Neuronal stem cell (in vitro differentiated cells): ENCODE measurements at regions not wholly inside any gene's neighbourhood (a gene's known extent, or its start where the extent isn't known, plus 50 kb on each side); places are given as distances from the start of the nearest gene placed in this dataset.

ENCODE experiments used
- DNase-seq: peaks from one replicate; pipeline ENCODE4 v3.0.0-alpha.2; 2013; ENCODE audit warnings: low spot score
- H2AFZ ChIP-seq: one replicate; pipeline ENCODE4 v1.6.1; 2013; ENCODE audit warnings: mild to moderate bottlenecking, low read length, inconsistent platforms
- H2AK5ac ChIP-seq: 2 replicates; pipeline ENCODE4 v1.6.1; 2013; ENCODE audit warnings: low read depth, mild to moderate bottlenecking, inconsistent platforms, low read length, moderate library complexity, mixed read lengths
- H2BK120ac ChIP-seq: 2 replicates; pipeline ENCODE4 v1.6.1; 2013; ENCODE audit warnings: low read depth, mild to moderate bottlenecking, inconsistent platforms, low read length, moderate library complexity, mixed read lengths
- H2BK12ac ChIP-seq: one replicate; pipeline ENCODE4 v1.6.1; 2013; ENCODE audit warnings: low read length, inconsistent platforms
- H2BK15ac ChIP-seq: 2 replicates; pipeline ENCODE4 v1.6.1; 2013; ENCODE audit warnings: mild to moderate bottlenecking, low read length, inconsistent platforms, mixed read lengths
- H2BK5ac ChIP-seq: one replicate; pipeline ENCODE4 v1.6.1; 2013; ENCODE audit warnings: inconsistent platforms, mild to moderate bottlenecking, low read length, moderate library complexity
- H3K14ac ChIP-seq: one replicate; pipeline ENCODE4 v1.6.1; 2013; ENCODE audit warnings: low read length, inconsistent platforms
- H3K18ac ChIP-seq: 2 replicates; pipeline ENCODE4 v1.6.1; 2013; ENCODE audit warnings: low read length, inconsistent platforms
- H3K23ac ChIP-seq: 2 replicates; pipeline ENCODE4 v1.6.1; 2013; ENCODE audit warnings: low read depth, mild to moderate bottlenecking, mixed read lengths, low read length, inconsistent platforms; ENCODE audit not compliant: poor library complexity
- H3K27ac ChIP-seq: replicated peaks from 3 replicates; pipeline ENCODE4 v1.5.1; 2013; ENCODE audit warnings: low read length, inconsistent platforms
- H3K27me3 ChIP-seq, 3 experiments: 2 replicates each; pipeline ENCODE4 v1.6.1; 2013; ENCODE audit warnings: low read length in 3 of 3, mild to moderate bottlenecking in 2 of 3, inconsistent platforms in 1 of 3, low read depth in 1 of 3, mixed read lengths in 1 of 3, moderate library complexity in 1 of 3; ENCODE audit not compliant: control insufficient read depth in 3 of 3, insufficient read depth in 3 of 3
- H3K36me3 ChIP-seq, 2 donors: replicated peaks in 1 of 2; 2 replicates each; pipeline ENCODE4 v1.6.1; 2013; ENCODE audit warnings: low read length in 2 of 2; ENCODE audit not compliant: control insufficient read depth in 2 of 2, insufficient read depth in 2 of 2
- H3K4ac ChIP-seq: 2 replicates; pipeline ENCODE4 v1.6.1; 2013; ENCODE audit warnings: inconsistent platforms, mild to moderate bottlenecking, low read length, moderate library complexity
- H3K4me1 ChIP-seq, 2 donors: 1 replicate in 1 of 2; 2 replicates in 1 of 2; pipeline ENCODE4 v1.6.1; 2013; ENCODE audit warnings: low read length in 2 of 2, low read depth in 1 of 2; ENCODE audit not compliant: control insufficient read depth in 2 of 2, insufficient read depth in 1 of 2
- H3K4me2 ChIP-seq: one replicate; pipeline ENCODE4 v1.6.1; 2013; ENCODE audit warnings: mild to moderate bottlenecking, low read length, inconsistent platforms; ENCODE audit not compliant: insufficient read depth, poor library complexity, severe bottlenecking
- H3K4me3 ChIP-seq, 2 donors: 2 replicates each; pipeline ENCODE4 v1.5.1; 2013; ENCODE audit warnings: low read length in 2 of 2, mild to moderate bottlenecking in 2 of 2, inconsistent platforms in 1 of 2, moderate library complexity in 1 of 2
- H3K79me1 ChIP-seq: one replicate; pipeline ENCODE4 v1.6.1; 2013; ENCODE audit warnings: low read depth, mild to moderate bottlenecking, inconsistent platforms, low read length, moderate library complexity
- H3K9ac ChIP-seq: one replicate; pipeline ENCODE4 v1.6.1; 2013; ENCODE audit warnings: mild to moderate bottlenecking, low read depth, low read length, inconsistent platforms; ENCODE audit not compliant: poor library complexity
- H3K9me3 ChIP-seq, 2 donors: replicated peaks in 1 of 2; 2 replicates each; pipeline versions ENCODE3 to v1.6.1; 2013; ENCODE audit warnings: low read length in 2 of 2, mild to moderate bottlenecking in 2 of 2, inconsistent platforms in 1 of 2, low read depth in 1 of 2, mixed read lengths in 1 of 2, moderate library complexity in 1 of 2; ENCODE audit not compliant: control insufficient read depth in 2 of 2, insufficient read depth in 1 of 2
- H4K8ac ChIP-seq: one replicate; pipeline ENCODE4 v1.6.1; 2013; ENCODE audit warnings: low read depth, mild to moderate bottlenecking, inconsistent platforms, low read length, moderate library complexity
- H4K91ac ChIP-seq: one replicate; pipeline ENCODE4 v1.6.1; 2013; ENCODE audit warnings: low read length, low read depth, mild to moderate bottlenecking, inconsistent platforms; ENCODE audit not compliant: poor library complexity
- WGBS, 2 donors: extraction: QIAGEN DNeasy Blood & Tissue Kit; methylation state at CpG; one replicate each; pipeline ENCODE4 v1.1.7; 2013; ENCODE audit warnings: missing lambda C conversion rate in 2 of 2, mixed read lengths in 1 of 2; ENCODE audit not compliant: insufficient read length in 2 of 2, insufficient replicate concordance in 1 of 2; ENCODE audit errors: extremely low coverage in 2 of 2; 5-methylcytosine and 5-hydroxymethylcytosine counted together

GRCh38 chr14:66104486-66104885 lies 381.7 kb upstream of the CCDC196 start:
- Histone ChIP-seq H2BK15ac (no peak overlapping the region), H3K9me3 (no peaks in the 10 kb centered on the region), H2BK12ac (no peak overlapping the region), H2AK5ac (no peak overlapping the region), H3K4me2 (no peak overlapping the region), H3K23ac (no peak overlapping the region), H3K14ac (no peak overlapping the region), H4K91ac (no peak overlapping the region), H3K36me3 (no peaks in the 10 kb centered on the region), H4K8ac (no peak overlapping the region), H3K79me1 (no peaks in the 10 kb centered on the region), H3K27me3 (no peaks in the 10 kb centered on the region), H2AFZ (peak overlapping the region; percentile 42), H3K18ac (no peak overlapping the region), H3K4me3 (no peak overlapping the region), H3K9ac (no peak overlapping the region), H3K4ac (no peak overlapping the region), H3K4me1 (peaks cover 0 to 6% of the 10 kb centered on the region in 2 donors), H2BK5ac (no peak overlapping the region), H2BK120ac (no peak overlapping the region), H3K27ac (no peak overlapping the region)
- no CpG with 5 or more reads among the region's 5 CpGs for WGBS, 2 donors
- no peak for DNase-seq

- Histone ChIP-seq H3K4me2 (no peak overlapping the region), H2BK12ac (no peak overlapping the region), H3K9ac (no peak overlapping the region), H2AFZ (no peak overlapping the region), H2BK15ac (no peak overlapping the region), H3K27me3 (no peaks in the 10 kb centered on the region), H3K18ac (no peak overlapping the region), H3K79me1 (no peaks in the 10 kb centered on the region), H4K91ac (no peak overlapping the region), H4K8ac (no peak overlapping the region), H3K36me3 (no peaks in the 10 kb centered on the region), H2BK5ac (no peak overlapping the region), H3K14ac (no peak overlapping the region), H3K23ac (no peak overlapping the region), H3K27ac (no peak overlapping the region), H3K9me3 (no peaks in the 10 kb centered on the region), H2AK5ac (no peak overlapping the region), H2BK120ac (no peak overlapping the region), H3K4me3 (no peak overlapping the region), H3K4ac (no peak overlapping the region), H3K4me1 (peaks cover 0 to 6% of the 10 kb centered on the region in 2 donors)
- no CpG with 5 or more reads among the region's 4 CpGs for WGBS, 2 donors
- no peak for DNase-seq
Measured at GRCh38 chr14:66105815-66106214, 380.4 kb upstream of the CCDC196 start.

- Histone ChIP-seq H2AFZ (no peak overlapping the region), H3K23ac (no peak overlapping the region), H3K36me3 (no peaks in the 10 kb centered on the region), H4K8ac (no peak overlapping the region), H3K27me3 (no peaks in the 10 kb centered on the region), H2BK5ac (no peak overlapping the region), H2BK12ac (no peak overlapping the region), H3K9me3 (no peaks in the 10 kb centered on the region), H3K9ac (no peak overlapping the region), H3K18ac (no peak overlapping the region), H2BK15ac (no peak overlapping the region), H3K27ac (no peak overlapping the region), H3K4me2 (no peak overlapping the region), H3K4me1 (peaks cover 0 to 6% of the 10 kb centered on the region in 2 donors), H3K14ac (no peak overlapping the region), H3K4ac (no peak overlapping the region), H2AK5ac (no peak overlapping the region), H3K79me1 (no peaks in the 10 kb centered on the region), H4K91ac (no peak overlapping the region), H2BK120ac (no peak overlapping the region), H3K4me3 (no peak overlapping the region)
- no peak for DNase-seq
- no CpG with 5 or more reads among the region's 1 CpG for WGBS, 2 donors
Measured at GRCh38 chr14:66109426-66109825, 376.7 kb upstream of the CCDC196 start.

GRCh38 chr14:66111891-66112290 lies 374.3 kb upstream of the CCDC196 start:
- Histone ChIP-seq H3K18ac (no peak overlapping the region), H3K4me2 (no peak overlapping the region), H3K27me3 (no peaks in the 10 kb centered on the region), H2BK120ac (no peak overlapping the region), H2AFZ (no peak overlapping the region), H3K9me3 (no peaks in the 10 kb centered on the region), H3K14ac (no peak overlapping the region), H2BK5ac (no peak overlapping the region), H3K4me3 (no peak overlapping the region), H3K27ac (no peak overlapping the region), H4K91ac (no peak overlapping the region), H2AK5ac (no peak overlapping the region), H3K23ac (no peak overlapping the region), H2BK12ac (no peak overlapping the region), H3K36me3 (no peaks in the 10 kb centered on the region), H3K79me1 (no peaks in the 10 kb centered on the region), H3K4ac (no peak overlapping the region), H4K8ac (no peak overlapping the region), H3K9ac (peak overlapping the region; percentile 34), H3K4me1 (peaks cover 5% of the 10 kb centered on the region in 2 donors), H2BK15ac (no peak overlapping the region)
- no peak for DNase-seq
- WGBS, 2 donors = no CpG with 5 or more reads among the region's 6 CpGs
